Lower leg skin (tissue), 4 donors: ENCODE measurements at regions not wholly inside any gene's neighbourhood (a gene's known extent, or its start where the extent isn't known, plus 50 kb on each side); places are given as distances from the start of the nearest gene placed in this dataset.

ENCODE experiments used
- DNase-seq, 2 donors: peaks; one replicate each; pipeline ENCODE4 v3.0.0-alpha.2; 2019; ENCODE audit warnings: low spot score in 2 of 2
- H3K4me3 ChIP-seq: fragments of 200-600 bp; sonication (generic); 2 replicates; pipeline ENCODE4 v1.5.1; 2017; ENCODE audit warnings: mild to moderate bottlenecking, low read depth; ENCODE audit not compliant: poor library complexity, severe bottlenecking
- POLR2A ChIP-seq, 2 donors: fragments of 450-650 bp; IDR thresholded peaks; one replicate each; pipeline ENCODE4 v1.6.1; 2016 to 2017; ENCODE audit warnings: antibody characterized with exemption in 2 of 2, mild to moderate bottlenecking in 1 of 2, moderate library complexity in 1 of 2
- WGBS, 2 donors: methylation state at CpG; one replicate each; pipeline ENCODE4 v1.1.5; 2018; 5-methylcytosine and 5-hydroxymethylcytosine counted together
- intact Hi-C: fragments of 100-400 bp; cut with DNase I; formaldehyde crosslinking; loops from one replicate; pipeline ENCODE4 v1.15.0; 2023; ENCODE audit warnings: low total_unique reads
- TF ChIP-seq, protein P1 (sequence below), 3 donors: fragments of 450-650 bp; IDR thresholded peaks; one replicate each; pipeline ENCODE4 v1.5.1; 2016; ENCODE audit warnings: antibody characterized with exemption in 3 of 3, mild to moderate bottlenecking in 3 of 3, moderate library complexity in 2 of 3

DNA sequence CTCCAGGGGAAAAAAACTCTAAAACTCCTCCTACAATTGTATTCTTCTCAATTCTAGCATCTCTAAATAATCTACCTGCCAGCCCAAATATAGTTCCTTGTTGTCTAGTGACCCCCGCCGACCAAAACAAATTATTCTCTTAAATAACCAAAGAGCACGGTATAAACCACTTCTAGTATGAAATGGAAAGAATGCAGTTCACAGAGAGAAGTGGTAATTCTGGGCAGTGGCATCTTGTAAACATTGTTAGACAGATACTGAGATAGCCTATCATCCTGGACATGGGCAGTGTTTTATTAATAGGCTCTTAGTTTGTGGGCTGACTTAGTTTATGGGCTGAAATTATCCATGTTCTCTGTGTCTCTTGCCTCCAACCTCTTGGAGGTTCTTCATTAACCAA, 1412.6 kb upstream of the CDH9 start:
- intact Hi-C loops, result no loop called here
- 45% methylated on average over 3 of the region's 3 CpGs for WGBS, 2 donors
- TF ChIP-seq POLR2A (IDR thresholded peaks at IDR 0.05), result no peak
- TF ChIP-seq, protein P1, sequence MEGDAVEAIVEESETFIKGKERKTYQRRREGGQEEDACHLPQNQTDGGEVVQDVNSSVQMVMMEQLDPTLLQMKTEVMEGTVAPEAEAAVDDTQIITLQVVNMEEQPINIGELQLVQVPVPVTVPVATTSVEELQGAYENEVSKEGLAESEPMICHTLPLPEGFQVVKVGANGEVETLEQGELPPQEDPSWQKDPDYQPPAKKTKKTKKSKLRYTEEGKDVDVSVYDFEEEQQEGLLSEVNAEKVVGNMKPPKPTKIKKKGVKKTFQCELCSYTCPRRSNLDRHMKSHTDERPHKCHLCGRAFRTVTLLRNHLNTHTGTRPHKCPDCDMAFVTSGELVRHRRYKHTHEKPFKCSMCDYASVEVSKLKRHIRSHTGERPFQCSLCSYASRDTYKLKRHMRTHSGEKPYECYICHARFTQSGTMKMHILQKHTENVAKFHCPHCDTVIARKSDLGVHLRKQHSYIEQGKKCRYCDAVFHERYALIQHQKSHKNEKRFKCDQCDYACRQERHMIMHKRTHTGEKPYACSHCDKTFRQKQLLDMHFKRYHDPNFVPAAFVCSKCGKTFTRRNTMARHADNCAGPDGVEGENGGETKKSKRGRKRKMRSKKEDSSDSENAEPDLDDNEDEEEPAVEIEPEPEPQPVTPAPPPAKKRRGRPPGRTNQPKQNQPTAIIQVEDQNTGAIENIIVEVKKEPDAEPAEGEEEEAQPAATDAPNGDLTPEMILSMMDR (IDR thresholded peaks at IDR 0.05), result no peak
- no peak overlapping the region for H3K4me3 ChIP-seq
- no peak for DNase-seq

DNA sequence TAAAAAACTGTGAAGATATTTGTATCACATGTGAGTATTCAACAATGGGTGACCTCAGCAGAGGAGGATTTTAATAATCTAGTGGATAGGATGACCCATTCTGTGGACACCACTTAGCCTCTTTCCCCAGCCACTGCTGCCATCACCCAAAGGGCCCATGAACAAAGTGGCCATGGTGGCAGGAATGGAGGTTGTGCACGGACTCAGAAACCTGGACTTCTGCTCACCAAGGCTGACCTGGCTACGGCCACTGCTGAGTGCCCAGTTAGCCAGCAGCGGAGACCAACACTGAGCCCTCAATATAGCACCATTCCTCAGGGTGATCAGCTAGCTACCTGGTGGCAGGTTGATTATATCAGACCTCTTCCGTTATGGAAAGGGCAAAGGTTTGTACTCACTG, 1410.4 kb upstream of the CDH9 start:
- no peak for TF ChIP-seq POLR2A (IDR thresholded peaks at IDR 0.05)
- TF ChIP-seq, protein P1 (IDR thresholded peaks at IDR 0.05), result no peak
- intact Hi-C loops, result no loop called here
- no peak overlapping the region for H3K4me3 ChIP-seq
- WGBS, 2 donors, result 61 to 86% methylated on average over 4 of the region's 4 CpGs
- no peak for DNase-seq

GRCh38 chr5:28430565-28431178, 1392.3 kb upstream of the CDH9 start:
- intact Hi-C loops, result no loop called here
- H3K4me3 ChIP-seq, result no peak overlapping the region
- DNase-seq, result no peak
- TF ChIP-seq, protein P1 (IDR thresholded peaks at IDR 0.05), result no peak
- TF ChIP-seq POLR2A (IDR thresholded peaks at IDR 0.05), result no peak
- WGBS, 2 donors, result 66 to 80% methylated on average over 5 of the region's 5 CpGs

- WGBS, 2 donors, result 71 to 81% methylated on average over 3 of the region's 3 CpGs
- intact Hi-C loops, result no loop called here
Observed at GRCh38 chr5:28421141-28421540, 1382.8 kb upstream of the CDH9 start.

DNA sequence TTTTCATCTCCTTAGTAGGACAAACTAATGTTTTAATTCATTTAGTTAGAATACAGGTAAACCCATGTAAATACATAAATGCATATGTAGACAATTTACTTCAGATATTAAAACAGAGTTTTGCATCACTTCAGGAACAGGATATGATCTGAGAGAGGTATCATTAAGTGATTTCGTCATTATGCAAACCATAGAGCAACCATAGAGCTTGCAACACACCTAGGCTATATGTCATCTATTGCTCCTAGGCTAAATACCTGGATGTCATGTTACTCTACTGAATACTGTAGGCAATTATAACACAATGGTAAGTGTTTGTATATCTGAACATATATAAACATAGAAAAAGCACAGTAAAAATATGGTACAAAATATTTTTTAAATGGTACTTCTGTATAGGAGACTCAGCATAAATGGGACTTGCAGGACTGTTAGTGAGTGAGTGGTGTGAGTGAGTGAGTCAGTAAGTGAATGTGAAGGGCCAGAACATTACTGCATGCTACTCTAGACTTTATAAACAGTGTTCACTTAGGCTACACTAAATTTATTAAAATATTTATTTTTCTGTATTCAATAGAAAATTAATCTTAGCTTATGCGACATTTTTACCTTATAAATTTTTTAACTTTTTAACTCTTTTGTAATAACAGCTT, 1377.5 kb upstream of the CDH9 start:
- H3K4me3 ChIP-seq, result no peak overlapping the region
- intact Hi-C loops, result no loop called here
- no peak for DNase-seq
- 73 to 80% methylated on average over 2 of the region's 2 CpGs for WGBS, 2 donors
- TF ChIP-seq, protein P1 (IDR thresholded peaks at IDR 0.05), result no peak
- no peak for TF ChIP-seq POLR2A (IDR thresholded peaks at IDR 0.05)

More at GRCh38 chr5:28421141-28421540, 1382.8 kb upstream of the CDH9 start:
- no peak for DNase-seq
- no peak overlapping the region for H3K4me3 ChIP-seq
- TF ChIP-seq, protein P1 (IDR thresholded peaks at IDR 0.05), result no peak

DNA sequence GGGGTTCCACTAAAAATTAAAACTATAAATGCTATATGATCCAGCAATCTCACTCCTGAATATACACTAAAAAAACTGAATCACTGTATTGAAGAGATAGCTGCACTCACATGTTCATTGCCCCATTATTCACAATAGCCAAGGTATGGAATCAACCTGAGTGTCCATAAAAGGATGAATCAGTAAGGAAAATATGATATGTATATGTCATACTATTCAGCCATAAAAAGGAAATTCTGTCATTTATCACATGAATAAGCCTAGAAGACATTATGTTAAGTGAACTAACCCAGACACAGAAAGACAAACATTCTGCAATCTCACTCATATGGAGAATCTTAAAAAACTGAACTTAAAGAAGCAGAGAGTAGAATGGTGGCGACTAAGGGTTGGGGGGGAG, 1376.2 kb upstream of the CDH9 start:
- WGBS, 2 donors, result 92 to 93% methylated on average over 1 of the region's 1 CpG
- no peak for TF ChIP-seq POLR2A (IDR thresholded peaks at IDR 0.05)
- TF ChIP-seq, protein P1 (IDR thresholded peaks at IDR 0.05), result no peak
- H3K4me3 ChIP-seq, result no peak overlapping the region
- intact Hi-C loops, result no loop called here
- no peak for DNase-seq
